ENCODE measurements at regions not wholly inside any gene's neighbourhood (a gene's known extent, or its start where the extent isn't known, plus 50 kb on each side); places are given as distances from the start of the nearest gene placed in this dataset.

DNA sequence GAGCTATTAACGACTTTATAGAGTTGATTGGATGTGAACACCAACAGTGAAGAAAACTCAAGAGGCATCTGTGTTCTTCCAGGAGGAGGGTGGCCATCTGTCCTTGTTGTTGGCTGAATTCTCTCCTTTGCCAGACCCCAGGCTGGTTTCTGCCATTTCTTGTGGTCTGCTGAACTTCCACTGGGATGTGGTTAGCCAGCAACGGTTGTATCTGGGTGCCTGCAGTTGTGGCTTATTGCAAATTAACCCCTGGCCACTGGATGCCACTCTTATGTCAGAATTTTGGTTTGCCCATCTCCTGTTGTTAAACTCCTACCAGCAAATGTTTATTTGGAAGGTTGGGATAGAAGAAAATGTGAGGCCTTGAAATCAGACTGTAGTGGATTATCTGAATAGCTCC, 163.6 kb upstream of the TBC1D5 start:
- TF ChIP-seq POLR2AphosphoS5 (IDR thresholded peaks at IDR 0.05): no peak
- TF ChIP-seq CTCF (IDR thresholded peaks at IDR 0.05): no peak
